ENCODE measurements at regions not wholly inside any gene's neighbourhood (a gene's known extent, or its start where the extent isn't known, plus 50 kb on each side); places are given as distances from the start of the nearest gene placed in this dataset.

DNA sequence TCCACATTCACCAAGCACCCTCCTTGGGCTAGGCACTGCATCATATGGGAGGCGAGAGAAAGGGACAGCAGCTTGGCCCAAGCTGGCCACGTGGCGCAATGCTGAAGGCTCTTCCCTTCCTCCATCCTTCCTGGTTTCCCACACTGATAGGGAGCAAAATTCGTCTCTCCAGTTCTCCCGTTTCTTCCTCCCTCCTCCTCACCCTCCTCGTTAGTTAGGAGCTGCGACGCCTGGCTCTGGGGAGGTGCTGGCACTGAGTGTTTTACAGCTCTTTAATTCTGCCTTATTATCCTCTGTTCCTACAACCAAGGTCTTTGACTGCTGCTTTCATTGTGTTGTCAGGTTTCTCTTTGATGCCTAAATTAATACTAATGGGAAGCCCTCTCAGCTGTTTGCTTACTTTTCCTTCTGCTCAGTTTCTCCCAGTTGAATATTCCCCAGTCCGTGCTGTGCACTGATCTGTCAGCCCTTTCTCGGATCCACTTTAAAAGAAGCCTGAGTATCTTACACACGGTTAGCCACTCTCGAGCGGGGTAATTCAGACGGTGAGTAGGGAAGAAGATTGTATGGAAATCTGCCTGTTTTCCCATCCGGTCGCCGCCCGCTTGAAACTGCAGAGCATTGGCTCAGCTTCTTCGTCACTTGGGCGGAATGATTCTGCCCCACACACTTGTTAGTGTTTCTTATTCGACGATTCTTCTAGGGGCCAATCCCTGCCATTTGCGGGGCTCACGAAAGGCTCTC, 56.2 kb upstream of the SMYD2 start:
- H3K27ac Mint-ChIP-seq, result peak overlapping the region; percentile 36

GRCh38 chr1:214228976-214229375, 52.0 kb upstream of the SMYD2 start:
- no peak overlapping the region for H3K27ac Mint-ChIP-seq
- no peak overlapping the region for H3K4me3 Mint-ChIP-seq
- H3K27me3 Mint-ChIP-seq, result peaks cover 15% of the 10 kb centered on the region
- TF ChIP-seq, protein P1, sequence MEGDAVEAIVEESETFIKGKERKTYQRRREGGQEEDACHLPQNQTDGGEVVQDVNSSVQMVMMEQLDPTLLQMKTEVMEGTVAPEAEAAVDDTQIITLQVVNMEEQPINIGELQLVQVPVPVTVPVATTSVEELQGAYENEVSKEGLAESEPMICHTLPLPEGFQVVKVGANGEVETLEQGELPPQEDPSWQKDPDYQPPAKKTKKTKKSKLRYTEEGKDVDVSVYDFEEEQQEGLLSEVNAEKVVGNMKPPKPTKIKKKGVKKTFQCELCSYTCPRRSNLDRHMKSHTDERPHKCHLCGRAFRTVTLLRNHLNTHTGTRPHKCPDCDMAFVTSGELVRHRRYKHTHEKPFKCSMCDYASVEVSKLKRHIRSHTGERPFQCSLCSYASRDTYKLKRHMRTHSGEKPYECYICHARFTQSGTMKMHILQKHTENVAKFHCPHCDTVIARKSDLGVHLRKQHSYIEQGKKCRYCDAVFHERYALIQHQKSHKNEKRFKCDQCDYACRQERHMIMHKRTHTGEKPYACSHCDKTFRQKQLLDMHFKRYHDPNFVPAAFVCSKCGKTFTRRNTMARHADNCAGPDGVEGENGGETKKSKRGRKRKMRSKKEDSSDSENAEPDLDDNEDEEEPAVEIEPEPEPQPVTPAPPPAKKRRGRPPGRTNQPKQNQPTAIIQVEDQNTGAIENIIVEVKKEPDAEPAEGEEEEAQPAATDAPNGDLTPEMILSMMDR (conservative IDR thresholded peaks at IDR 0.05), result no peak
- no peak for DNase-seq (ENCODE audit: extremely low spot score, unreplicated experiment)
- H3K36me3 Mint-ChIP-seq, result no peaks in the 10 kb centered on the region
- no peaks in the 10 kb centered on the region for H3K9me3 Mint-ChIP-seq
- H3K4me1 Mint-ChIP-seq (ENCODE audit: unreplicated experiment), result peaks cover 16% of the 10 kb centered on the region

More for the DNA sequence above, 56.2 kb upstream of the SMYD2 start:
- H3K4me1 Mint-ChIP-seq (ENCODE audit: unreplicated experiment), result peaks cover 21% of the 10 kb centered on the region
- H3K4me3 Mint-ChIP-seq, result peak overlapping the region; percentile 76
- TF ChIP-seq, protein P1 (conservative IDR thresholded peaks at IDR 0.05), result no peak
- DNase-seq (ENCODE audit: extremely low spot score, unreplicated experiment), result no peak
- H3K9me3 Mint-ChIP-seq, result no peaks in the 10 kb centered on the region
- peaks cover 9% of the 10 kb centered on the region for H3K27me3 Mint-ChIP-seq
- no peaks in the 10 kb centered on the region for H3K36me3 Mint-ChIP-seq

GRCh38 chr1:214229736-214230135, 51.2 kb upstream of the SMYD2 start:
- H3K9me3 Mint-ChIP-seq, result no peaks in the 10 kb centered on the region
- no peaks in the 10 kb centered on the region for H3K36me3 Mint-ChIP-seq
- no peak overlapping the region for H3K27ac Mint-ChIP-seq
- no peak overlapping the region for H3K4me3 Mint-ChIP-seq
- H3K27me3 Mint-ChIP-seq, result peaks cover 9% of the 10 kb centered on the region
- DNase-seq (ENCODE audit: extremely low spot score, unreplicated experiment), result no peak
- H3K4me1 Mint-ChIP-seq (ENCODE audit: unreplicated experiment), result peaks cover 10% of the 10 kb centered on the region
- TF ChIP-seq, protein P1 (conservative IDR thresholded peaks at IDR 0.05), result no peak
